Esophagus squamous epithelium (tissue), 4 donors: ENCODE measurements at regions not wholly inside any gene's neighbourhood (a gene's known extent, or its start where the extent isn't known, plus 50 kb on each side); places are given as distances from the start of the nearest gene placed in this dataset.
"Not testable (repeated sequence)": the region's sequence is repeated elsewhere in the genome, so short reads cannot be mapped to it uniquely, and the experiment has no call there.

Source experiments
- CTCF ChIP-seq, 6 experiments: fragments of 450-650 bp in 4 of 6; fragments of 200-600 bp in 2 of 6; sonication (generic) in 2 of 6; IDR thresholded peaks; one replicate each; pipeline ENCODE4 v1.5.1; 2016 to 2019; ENCODE audit warnings: antibody characterized with exemption in 6 of 6, mild to moderate bottlenecking in 4 of 6, moderate library complexity in 4 of 6
- POLR2A ChIP-seq, 4 donors: fragments of 450-650 bp; IDR thresholded peaks; one replicate each; pipeline ENCODE4 v1.6.1; 2017; ENCODE audit warnings: antibody characterized with exemption in 4 of 4, mild to moderate bottlenecking in 4 of 4, moderate library complexity in 3 of 4

GRCh38 chr5:124526079-124526478, 220.4 kb downstream of the ZNF608 start:
- TF ChIP-seq POLR2A, CTCF (IDR thresholded peaks at IDR 0.05): not testable (repeated sequence)
